GM12878 (cell line): ENCODE measurements at regions not wholly inside any gene's neighbourhood (a gene's known extent, or its start where the extent isn't known, plus 50 kb on each side); places are given as distances from the start of the nearest gene placed in this dataset.

Experiments used
- ATAC-seq: fragments of 200-7000 bp; cut with Tn5 transposase; 3 replicates; pipeline ENCODE4 v1.9.1; 2020; ENCODE audit warnings: mild to moderate bottlenecking, moderate library complexity
- BruUV-seq: library from RNA; stranded (reverse); fragments of 400-500 nt; replicated peaks from 2 replicates; lab custom pipeline; 2021; lab: Mats Ljungman, UMichigan
- CTCF ChIA-PET: fragments of 300-600 bp; sonication (Branson Sonifier 250); formaldehyde crosslinking; extraction: SDS; loops from one replicate; lab custom pipeline; 2021; ENCODE audit warnings: inconsistent platforms; lab: Yijun Ruan, JAX
- POLR2A ChIA-PET: fragments of 350-600 bp; formaldehyde crosslinking; extraction: SDS; loops from one replicate; lab custom pipeline; 2021; ENCODE audit warnings: inconsistent platforms; lab: Charles Lee
- RAD21 ChIA-PET: fragments of 300-600 bp; sonication (Branson Sonifier 250); formaldehyde crosslinking; loops from one replicate; lab custom pipeline; 2023; ENCODE audit warnings: antibody characterized with exemption; ENCODE audit not compliant: unreplicated experiment; lab: Charles Lee
- SMC1A ChIA-PET: fragments of 300-600 bp; sonication (Branson Sonifier 250); formaldehyde crosslinking; loops from one replicate; lab custom pipeline; 2023; ENCODE audit not compliant: unreplicated experiment, uncharacterized antibody; lab: Charles Lee
- DNase-seq: peaks from one replicate; pipeline ENCODE4 v3.0.0-alpha.2; 2011; ENCODE audit warnings: low read depth, low spot score
- FAIRE-seq: peaks from 3 replicates; lab custom pipeline; 2011; peaks lifted over from hg19 to GRCh38; lab: Jason Lieb, UNC
- H2AFZ ChIP-seq: 2 replicates; pipeline ENCODE4 v1.6.0; 2011; ENCODE audit warnings: low read depth, low read length, control low read depth; ENCODE audit not compliant: control insufficient read depth
- H3K27ac ChIP-seq: 2 replicates; pipeline ENCODE4 v1.5.1; 2011; ENCODE audit warnings: control low read depth; ENCODE audit not compliant: control insufficient read depth, insufficient read depth
- H3K27me3 ChIP-seq, 2 experiments: replicated peaks in 1 of 2; 2 replicates each; pipeline versions ENCODE4 v1.6.0 to v1.6.1; 2011; ENCODE audit warnings: low read length in 1 of 2; ENCODE audit not compliant: control insufficient read depth in 2 of 2, insufficient read depth in 2 of 2
- H3K36me3 ChIP-seq, 2 experiments: 2 replicates each; pipeline ENCODE4 v1.5.1; 2011; ENCODE audit warnings: low read length in 1 of 2; ENCODE audit not compliant: control insufficient read depth in 2 of 2, insufficient read depth in 2 of 2
- H3K4me1 ChIP-seq: 2 replicates; pipeline ENCODE4 v1.6.1; 2011; ENCODE audit warnings: mild to moderate bottlenecking, low read length, moderate library complexity, mixed read lengths; ENCODE audit not compliant: control insufficient read depth, insufficient read depth
- H3K4me2 ChIP-seq: 2 replicates; pipeline ENCODE4 v1.6.0; 2011; ENCODE audit warnings: control low read depth; ENCODE audit not compliant: control insufficient read depth, insufficient read depth
- H3K4me3 ChIP-seq: fragments of 200-600 bp; sonication (generic); 2 replicates; pipeline ENCODE4 v1.5.1; 2016
- H3K79me2 ChIP-seq: 2 replicates; pipeline ENCODE4 v1.6.0; 2011; ENCODE audit warnings: low read length; ENCODE audit not compliant: control insufficient read depth, insufficient read depth
- H3K9ac ChIP-seq: 2 replicates; pipeline ENCODE4 v1.8.0; 2011; ENCODE audit warnings: low read length, control low read depth, mixed read lengths; ENCODE audit not compliant: control insufficient read depth, insufficient read depth
- H3K9me3 ChIP-seq: replicated peaks from 3 replicates; pipeline ENCODE4 v1.5.1; 2011; ENCODE audit warnings: mild to moderate bottlenecking, low read length; ENCODE audit not compliant: control insufficient read depth, insufficient read depth
- H4K20me1 ChIP-seq: 2 replicates; pipeline ENCODE4 v1.6.0; 2011; ENCODE audit not compliant: control insufficient read depth, insufficient read depth
- BHLHE40 ChIP-seq, 2 experiments: fragments of 450-650 bp in 1 of 2; IDR thresholded peaks; 2 replicates each; pipeline ENCODE4 v1.6.1; 2011 to 2017; ENCODE audit warnings: low read depth in 2 of 2, borderline replicate concordance in 1 of 2, improper control_type of control experiment in 1 of 2, low read length in 1 of 2, mild to moderate bottlenecking in 1 of 2
- CHD1 ChIP-seq: IDR thresholded peaks from 2 replicates; pipeline ENCODE4 v1.6.1; 2012; ENCODE audit warnings: low read depth, low read length, improper control_type of control experiment
- CREB1 ChIP-seq: IDR thresholded peaks from 2 replicates; pipeline ENCODE4 v1.6.1; 2012; ENCODE audit warnings: low read depth, mild to moderate bottlenecking, inconsistent platforms
- ESRRA ChIP-seq: IDR thresholded peaks from 2 replicates; pipeline ENCODE4 v1.6.1; 2012; ENCODE audit warnings: mild to moderate bottlenecking, low read length, improper control_type of control experiment
- FOXM1 ChIP-seq: IDR thresholded peaks from 2 replicates; pipeline ENCODE4 v1.6.1; 2012; ENCODE audit warnings: low read depth, mild to moderate bottlenecking, inconsistent platforms, low read length, moderate library complexity
- MYC ChIP-seq: IDR thresholded peaks from 2 replicates; pipeline ENCODE4 v1.6.1; 2011; ENCODE audit warnings: mild to moderate bottlenecking, low read length, moderate library complexity, inconsistent platforms; ENCODE audit not compliant: insufficient read depth, insufficient replicate concordance, insufficient read length, severe bottlenecking
- NKRF ChIP-seq: fragments of 450-650 bp; conservative IDR thresholded peaks from 2 replicates; pipeline ENCODE4 v1.6.1; 2017; ENCODE audit warnings: mild to moderate bottlenecking, moderate library complexity
- POLR2A ChIP-seq: IDR thresholded peaks from 2 replicates; pipeline ENCODE4 v1.6.1; 2011; ENCODE audit warnings: low read depth, mild to moderate bottlenecking, low read length
- RELB ChIP-seq: fragments of 450-650 bp; IDR thresholded peaks from 2 replicates; pipeline ENCODE4 v1.6.1; 2017; ENCODE audit warnings: low read depth, mild to moderate bottlenecking, moderate library complexity
- SUPT20H ChIP-seq: IDR thresholded peaks from 2 replicates; pipeline ENCODE4 v1.6.1; 2011; ENCODE audit warnings: low read depth, mild to moderate bottlenecking, low read length, moderate library complexity, borderline replicate concordance; ENCODE audit not compliant: control insufficient read depth
- WGBS: methylation state at CpG from one replicate; pipeline ENCODE4 v1.1.6; 2016; ENCODE audit warnings: low lambda C conversion rate; ENCODE audit not compliant: insufficient replicate concordance, insufficient coverage; ENCODE audit errors: missing lambda C conversion rate; 5-methylcytosine and 5-hydroxymethylcytosine counted together
- in situ Hi-C: fragments of 300-500 bp; cut with MboI; formaldehyde crosslinking; loops from 9 replicates; pipeline ENCODE4 v1.14.3; 2018; ENCODE audit warnings: mixed read lengths
- intact Hi-C: fragments of 100-400 bp; cut with micrococcal nuclease; formaldehyde crosslinking; loops from one replicate; pipeline ENCODE4 v1.14.2; 2022; ENCODE audit not compliant: unreplicated experiment
- TF ChIP-seq, protein P1 (sequence below): IDR thresholded peaks from 2 replicates; pipeline ENCODE4 v1.6.1; 2012; ENCODE audit warnings: low read length, inconsistent platforms

GRCh38 chr6:140592877-140593276 is 1218.4 kb upstream of the CITED2 start:
- BruUV-seq: no TSS peak
- no peak for FAIRE-seq
- WGBS: 41% methylated on average over 3 of the region's 3 CpGs

More at GRCh38 chr6:140592877-140593276, 1218.4 kb upstream of the CITED2 start:
- no peaks in the 10 kb centered on the region for H3K79me2 ChIP-seq
- no peak overlapping the region for H3K4me3 ChIP-seq
- no peaks in the 10 kb centered on the region for H4K20me1 ChIP-seq
- no peaks in the 10 kb centered on the region for H3K36me3 ChIP-seq
- in situ Hi-C loops: no loop called here
- H3K9ac ChIP-seq: no peak overlapping the region
- CTCF ChIA-PET: no interaction called here
- RAD21 ChIA-PET: no interaction called here
- SMC1A ChIA-PET: interaction anchor here (1.4 to 1.6 kb wide), 3 partner anchors 8 to 17 kb away, joined by 3 to 4 read pairs (median 3); no protein-coding TSS in a partner anchor
- no peak overlapping the region for H3K4me2 ChIP-seq
- H2AFZ ChIP-seq: no peak overlapping the region
- no peak overlapping the region for H3K27ac ChIP-seq
- H3K27me3 ChIP-seq: no peaks in the 10 kb centered on the region
- ATAC-seq (no peak), DNase-seq (no peak)
- intact Hi-C loops: no loop called here
- no peak for TF ChIP-seq CHD1
- no peak for TF ChIP-seq CREB1
- TF ChIP-seq NKRF: no peak
- TF ChIP-seq POLR2A: no peak
- no peak for TF ChIP-seq FOXM1
- no peak for TF ChIP-seq ESRRA
- TF ChIP-seq MYC: no peak
- TF ChIP-seq, protein P1, sequence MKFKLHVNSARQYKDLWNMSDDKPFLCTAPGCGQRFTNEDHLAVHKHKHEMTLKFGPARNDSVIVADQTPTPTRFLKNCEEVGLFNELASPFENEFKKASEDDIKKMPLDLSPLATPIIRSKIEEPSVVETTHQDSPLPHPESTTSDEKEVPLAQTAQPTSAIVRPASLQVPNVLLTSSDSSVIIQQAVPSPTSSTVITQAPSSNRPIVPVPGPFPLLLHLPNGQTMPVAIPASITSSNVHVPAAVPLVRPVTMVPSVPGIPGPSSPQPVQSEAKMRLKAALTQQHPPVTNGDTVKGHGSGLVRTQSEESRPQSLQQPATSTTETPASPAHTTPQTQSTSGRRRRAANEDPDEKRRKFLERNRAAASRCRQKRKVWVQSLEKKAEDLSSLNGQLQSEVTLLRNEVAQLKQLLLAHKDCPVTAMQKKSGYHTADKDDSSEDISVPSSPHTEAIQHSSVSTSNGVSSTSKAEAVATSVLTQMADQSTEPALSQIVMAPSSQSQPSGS: no peak
- no peak for TF ChIP-seq SUPT20H
- no peak for TF ChIP-seq RELB
- no peak for TF ChIP-seq BHLHE40 (IDR thresholded peaks at IDR 0.05; ENCODE audit: borderline replicate concordance in 1 of 2, low read depth in 2 of 2, low read length in 1 of 2)
- POLR2A ChIA-PET: no interaction called here
- no peaks in the 10 kb centered on the region for H3K4me1 ChIP-seq
- H3K9me3 ChIP-seq: no peaks in the 10 kb centered on the region; the same call in 1 of the 3 replicates
